GM13977 (cell line): ENCODE measurements at regions not wholly inside any gene's neighbourhood (a gene's known extent, or its start where the extent isn't known, plus 50 kb on each side); places are given as distances from the start of the nearest gene placed in this dataset.

Source experiments
- DNase-seq: peaks from one replicate; pipeline ENCODE4 v3.0.0; 2012; ENCODE audit warnings: low spot score
- CTCF ChIP-seq: IDR thresholded peaks from 2 replicates; pipeline ENCODE4 v1.5.1; 2012; ENCODE audit warnings: mild to moderate bottlenecking, control low read depth; ENCODE audit not compliant: insufficient read depth; ENCODE audit errors: extremely low read depth, missing control alignments
- in situ Hi-C: fragments of 300-500 bp; cut with MboI; formaldehyde crosslinking; loops from one replicate; pipeline ENCODE4 v1.12.0; 2022; ENCODE audit warnings: low sequenced_read_pairs, low pct_unique_long_range_greater_than_20kb, mixed read lengths, inconsistent platforms; ENCODE audit not compliant: unreplicated experiment

GRCh38 chr6:94217836-94218235, 798.5 kb upstream of the EPHA7 start:
- TF ChIP-seq CTCF: no peak
- DNase-seq: no peak
- in situ Hi-C loops: no loop called here

GRCh38 chr6:94215552-94215951, 796.2 kb upstream of the EPHA7 start:
- in situ Hi-C loops: no loop called here

GRCh38 chr6:94213226-94213625, 793.9 kb upstream of the EPHA7 start:
- in situ Hi-C loops: no loop called here
- no peak for DNase-seq
- no peak for TF ChIP-seq CTCF

More at GRCh38 chr6:94215552-94215951, 796.2 kb upstream of the EPHA7 start:
- TF ChIP-seq CTCF: no peak
- DNase-seq: no peak

GRCh38 chr6:94196891-94197290, 777.5 kb upstream of the EPHA7 start:
- no peak for TF ChIP-seq CTCF
- in situ Hi-C loops: no loop called here

GRCh38 chr6:94190030-94190429, 770.7 kb upstream of the EPHA7 start:
- in situ Hi-C loops: no loop called here
- DNase-seq: no peak
- no peak for TF ChIP-seq CTCF

More at GRCh38 chr6:94196891-94197290, 777.5 kb upstream of the EPHA7 start:
- no peak for DNase-seq

- in situ Hi-C loops: no loop called here
- no peak for DNase-seq
- TF ChIP-seq CTCF: no peak
Observed at GRCh38 chr6:94184666-94185464, 765.5 kb upstream of the EPHA7 start.
